Tibial artery (tissue), 4 donors: ENCODE measurements at regions not wholly inside any gene's neighbourhood (a gene's known extent, or its start where the extent isn't known, plus 50 kb on each side); places are given as distances from the start of the nearest gene placed in this dataset.
"Not testable (repeated sequence)": the region's sequence is repeated elsewhere in the genome, so short reads cannot be mapped to it uniquely, and the experiment has no call there.

ENCODE experiments used
- DNase-seq, 2 donors: peaks; one replicate each; pipeline ENCODE4 v3.0.0-alpha.2; 2019
- H3K27ac ChIP-seq, 2 donors: fragments of 200-600 bp; sonication (generic) in 1 of 2; 1 replicate in 1 of 2; 2 replicates in 1 of 2; pipeline ENCODE4 v1.5.1; 2018 to 2019; ENCODE audit warnings: mild to moderate bottlenecking in 1 of 2
- H3K27me3 ChIP-seq, 2 donors: fragments of 200-600 bp; sonication (generic) in 1 of 2; one replicate each; pipeline versions ENCODE4 v1.5.1 to v1.6.0; 2016 to 2019
- H3K36me3 ChIP-seq, 3 donors: fragments of 200-600 bp; sonication (generic) in 2 of 3; one replicate each; pipeline ENCODE4 v1.5.1; 2016 to 2019; ENCODE audit warnings: mild to moderate bottlenecking in 2 of 3
- H3K4me1 ChIP-seq, 4 donors: fragments of 200-600 bp; sonication (generic) in 2 of 4; 1 replicate in 3 of 4; 2 replicates in 1 of 4; pipeline ENCODE4 v1.5.1; 2016 to 2019
- H3K4me3 ChIP-seq, 2 donors: fragments of 200-600 bp; sonication (generic) in 1 of 2; 1 replicate in 1 of 2; 2 replicates in 1 of 2; pipeline ENCODE4 v1.5.1; 2018 to 2019; ENCODE audit warnings: mild to moderate bottlenecking in 2 of 2
- H3K9me3 ChIP-seq, 3 donors: fragments of 200-600 bp; sonication (generic) in 1 of 3; one replicate each; pipeline ENCODE4 v1.5.1; 2016 to 2019
- intact Hi-C: fragments of 100-400 bp; cut with DNase I; formaldehyde crosslinking; loops from one replicate; pipeline ENCODE4 v1.15.0; 2023; ENCODE audit warnings: low total_unique reads
- TF ChIP-seq, protein P1 (sequence below), 2 experiments: fragments of 200-600 bp in 1 of 2; fragments of 450-650 bp in 1 of 2; IDR thresholded peaks; one replicate each; pipeline ENCODE4 v1.5.1; 2017 to 2019; ENCODE audit warnings: antibody characterized with exemption in 2 of 2, mild to moderate bottlenecking in 1 of 2, moderate library complexity in 1 of 2

DNA sequence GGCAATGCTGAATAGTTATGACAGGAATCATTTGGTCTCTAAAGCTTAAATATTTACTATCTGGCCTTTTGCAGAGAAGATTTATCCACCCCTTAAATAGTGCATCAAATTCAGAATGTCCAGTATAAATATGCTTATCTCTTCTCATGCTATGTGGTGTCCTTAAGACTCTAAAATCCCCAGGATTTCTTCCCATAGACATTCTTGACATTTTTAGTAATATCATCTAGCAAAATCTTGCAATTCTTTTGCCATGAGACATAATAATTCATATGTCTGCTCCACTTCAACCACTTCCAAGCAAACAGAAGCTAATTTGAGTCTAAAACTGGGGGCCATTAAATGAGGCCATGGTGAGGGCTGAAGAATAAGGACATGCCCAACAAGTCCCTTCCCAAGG lies 1923.4 kb upstream of the CDH9 start:
- Histone ChIP-seq H3K27ac (no peak overlapping the region), H3K27me3 (no peaks in the 10 kb centered on the region), H3K36me3 (no peaks in the 10 kb centered on the region), H3K4me1 (no peaks in the 10 kb centered on the region), H3K9me3 (no peaks in the 10 kb centered on the region), H3K4me3 (no peak overlapping the region)
- TF ChIP-seq, protein P1, sequence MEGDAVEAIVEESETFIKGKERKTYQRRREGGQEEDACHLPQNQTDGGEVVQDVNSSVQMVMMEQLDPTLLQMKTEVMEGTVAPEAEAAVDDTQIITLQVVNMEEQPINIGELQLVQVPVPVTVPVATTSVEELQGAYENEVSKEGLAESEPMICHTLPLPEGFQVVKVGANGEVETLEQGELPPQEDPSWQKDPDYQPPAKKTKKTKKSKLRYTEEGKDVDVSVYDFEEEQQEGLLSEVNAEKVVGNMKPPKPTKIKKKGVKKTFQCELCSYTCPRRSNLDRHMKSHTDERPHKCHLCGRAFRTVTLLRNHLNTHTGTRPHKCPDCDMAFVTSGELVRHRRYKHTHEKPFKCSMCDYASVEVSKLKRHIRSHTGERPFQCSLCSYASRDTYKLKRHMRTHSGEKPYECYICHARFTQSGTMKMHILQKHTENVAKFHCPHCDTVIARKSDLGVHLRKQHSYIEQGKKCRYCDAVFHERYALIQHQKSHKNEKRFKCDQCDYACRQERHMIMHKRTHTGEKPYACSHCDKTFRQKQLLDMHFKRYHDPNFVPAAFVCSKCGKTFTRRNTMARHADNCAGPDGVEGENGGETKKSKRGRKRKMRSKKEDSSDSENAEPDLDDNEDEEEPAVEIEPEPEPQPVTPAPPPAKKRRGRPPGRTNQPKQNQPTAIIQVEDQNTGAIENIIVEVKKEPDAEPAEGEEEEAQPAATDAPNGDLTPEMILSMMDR (IDR thresholded peaks at IDR 0.05): no peak
- intact Hi-C loops: no loop called here
- DNase-seq: no peak

DNA sequence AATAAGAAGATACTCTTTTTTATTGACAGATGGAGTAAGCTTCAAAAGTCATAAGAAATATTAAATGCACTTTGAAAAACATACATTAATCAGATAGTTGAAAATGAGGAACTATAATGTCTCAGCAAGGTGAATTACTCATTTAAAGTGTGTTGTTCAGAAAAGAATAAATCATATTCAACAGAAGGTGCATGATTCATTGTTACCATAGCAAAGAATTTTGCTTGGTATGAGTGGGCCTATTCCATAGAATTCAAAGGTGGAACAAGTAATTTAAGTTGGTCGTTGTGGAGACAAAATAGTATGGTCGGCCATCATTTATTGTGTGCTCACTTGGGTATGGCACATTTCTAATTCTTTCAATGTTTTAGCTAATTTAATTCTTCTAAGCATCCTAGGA lies 1920.2 kb upstream of the CDH9 start:
- no peaks in the 10 kb centered on the region for H3K4me1 ChIP-seq
- H3K4me3 ChIP-seq: no peak overlapping the region
- no peak overlapping the region for H3K27ac ChIP-seq
- H3K27me3 ChIP-seq: no peaks in the 10 kb centered on the region
- intact Hi-C loops: no loop called here
- TF ChIP-seq, protein P1 (IDR thresholded peaks at IDR 0.05): no peak
- H3K36me3 ChIP-seq: no peaks in the 10 kb centered on the region
- no peaks in the 10 kb centered on the region for H3K9me3 ChIP-seq
- DNase-seq: no peak

DNA sequence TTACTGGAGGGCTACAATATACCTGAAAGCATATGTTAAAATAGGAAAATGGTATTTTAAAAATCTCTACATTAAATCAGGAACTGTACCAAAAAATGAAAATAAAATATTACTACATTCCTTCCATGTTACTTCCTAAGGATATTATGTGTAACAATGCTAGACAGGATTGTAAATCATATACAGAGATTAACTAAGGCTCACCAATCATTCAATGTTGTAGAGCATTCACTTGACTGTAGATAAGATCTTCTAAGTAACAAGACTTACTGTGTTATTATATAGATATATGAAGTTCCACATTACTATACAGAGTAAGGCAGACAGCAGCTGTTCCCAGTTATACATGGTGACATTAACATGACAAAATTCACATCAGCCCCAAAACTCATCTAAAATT lies 1919.1 kb upstream of the CDH9 start:
- no peak overlapping the region for H3K4me3 ChIP-seq
- no peaks in the 10 kb centered on the region for H3K4me1 ChIP-seq
- TF ChIP-seq, protein P1 (IDR thresholded peaks at IDR 0.05): no peak
- no peaks in the 10 kb centered on the region for H3K27me3 ChIP-seq
- intact Hi-C loops: no loop called here
- H3K9me3 ChIP-seq: no peaks in the 10 kb centered on the region
- no peaks in the 10 kb centered on the region for H3K36me3 ChIP-seq
- H3K27ac ChIP-seq: no peak overlapping the region
- no peak for DNase-seq

DNA sequence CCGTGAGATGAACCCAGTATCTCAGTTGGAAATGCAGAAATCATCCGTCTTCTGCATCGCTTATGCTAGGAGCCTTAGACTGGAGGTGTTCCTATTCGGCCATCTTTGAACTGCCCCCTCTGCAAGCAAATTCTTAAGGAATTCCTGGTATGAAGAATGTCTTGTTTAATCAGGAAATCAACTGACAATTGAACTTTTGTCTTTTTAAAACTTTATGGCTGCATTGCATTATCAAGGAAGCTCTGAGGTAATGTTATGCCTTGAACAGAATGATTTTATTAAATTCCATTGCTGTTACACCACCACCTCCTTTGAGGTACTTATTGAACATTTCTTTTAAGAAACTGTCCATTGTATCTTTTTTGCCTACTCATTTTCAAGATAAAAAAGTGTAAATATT lies 1915.7 kb upstream of the CDH9 start:
- TF ChIP-seq, protein P1 (IDR thresholded peaks at IDR 0.05): no peak
- no peaks in the 10 kb centered on the region for H3K27me3 ChIP-seq
- H3K4me1 ChIP-seq: no peaks in the 10 kb centered on the region
- no peak overlapping the region for H3K4me3 ChIP-seq
- H3K36me3 ChIP-seq: no peaks in the 10 kb centered on the region
- intact Hi-C loops: no loop called here
- H3K9me3 ChIP-seq: no peaks in the 10 kb centered on the region
- no peak for DNase-seq
- no peak overlapping the region for H3K27ac ChIP-seq

DNA sequence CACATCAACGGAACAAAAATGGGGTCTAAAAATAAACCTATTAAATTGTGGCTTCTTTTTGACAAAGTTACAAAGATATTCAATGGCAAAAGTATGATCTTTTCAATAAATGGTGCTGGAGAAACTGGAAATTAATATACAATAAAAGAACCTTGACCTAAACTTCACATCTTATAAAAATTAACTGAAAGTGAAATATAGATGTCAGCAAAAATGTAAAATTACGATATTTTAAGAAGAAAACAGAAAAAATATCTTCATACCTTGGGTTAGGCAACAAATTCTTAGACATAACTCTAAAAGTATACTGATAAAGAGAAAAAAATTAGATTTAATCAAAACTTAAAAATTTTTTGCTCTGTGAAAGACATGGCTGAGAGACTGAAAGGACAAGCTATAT lies 1909.5 kb upstream of the CDH9 start:
- H3K27ac ChIP-seq: no peak overlapping the region
- no peaks in the 10 kb centered on the region for H3K36me3 ChIP-seq
- intact Hi-C loops: no loop called here
- H3K4me1 ChIP-seq: no peaks in the 10 kb centered on the region
- H3K9me3 ChIP-seq: no peaks in the 10 kb centered on the region
- no peaks in the 10 kb centered on the region for H3K27me3 ChIP-seq
- TF ChIP-seq, protein P1 (IDR thresholded peaks at IDR 0.05): no peak
- no peak overlapping the region for H3K4me3 ChIP-seq
- no peak for DNase-seq

DNA sequence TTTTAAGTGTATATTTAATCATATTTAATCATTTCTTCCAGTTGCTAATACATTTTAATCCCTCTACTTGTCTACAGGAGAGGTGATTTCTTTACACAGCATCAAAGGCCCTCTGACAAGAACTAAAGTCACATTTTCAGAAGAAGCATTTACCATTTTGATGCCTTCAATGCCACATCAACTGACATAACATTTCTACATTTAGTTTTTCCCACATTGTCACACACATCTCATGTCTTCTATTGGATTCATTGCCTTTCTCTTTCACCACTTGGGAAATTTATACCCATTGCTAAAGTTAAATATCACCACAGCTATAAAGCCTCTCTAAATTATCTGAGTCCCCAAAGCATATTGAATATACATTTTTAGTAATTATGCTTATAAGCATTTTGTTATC lies 1907.5 kb upstream of the CDH9 start:
- no peak for DNase-seq

DNA sequence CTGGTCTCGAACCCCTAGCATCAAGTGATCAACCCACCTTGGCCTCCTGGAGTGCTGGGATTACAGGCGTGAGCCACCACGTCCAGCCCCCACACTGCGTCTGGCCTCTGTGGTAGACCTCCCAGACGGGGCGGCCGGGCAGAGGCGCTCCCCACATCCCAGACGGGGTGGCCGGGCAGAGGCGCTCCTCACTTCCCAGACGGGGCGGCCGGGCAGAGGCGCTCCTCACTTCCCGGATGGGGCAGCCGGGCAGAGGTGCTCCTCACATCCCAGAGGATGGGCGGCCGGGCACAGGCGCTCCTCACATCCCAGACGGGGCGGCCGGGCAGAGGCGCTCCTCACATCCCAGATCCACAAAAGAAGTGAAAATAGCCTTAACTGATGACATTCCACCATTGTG lies 1891.0 kb upstream of the CDH9 start:
- DNase-seq, H3K9me3 ChIP-seq, H3K27me3 ChIP-seq, H3K36me3 ChIP-seq, H3K4me1 ChIP-seq, intact Hi-C loops, H3K4me3 ChIP-seq, H3K27ac ChIP-seq: not testable (repeated sequence)

More for the DNA sequence above, 1907.5 kb upstream of the CDH9 start:
- Histone ChIP-seq H3K4me1 (no peaks in the 10 kb centered on the region), H3K36me3 (no peaks in the 10 kb centered on the region), H3K27me3 (no peaks in the 10 kb centered on the region), H3K4me3 (no peak overlapping the region), H3K9me3 (no peaks in the 10 kb centered on the region), H3K27ac (no peak overlapping the region)
- TF ChIP-seq, protein P1 (IDR thresholded peaks at IDR 0.05): no peak
- intact Hi-C loops: no loop called here

DNA sequence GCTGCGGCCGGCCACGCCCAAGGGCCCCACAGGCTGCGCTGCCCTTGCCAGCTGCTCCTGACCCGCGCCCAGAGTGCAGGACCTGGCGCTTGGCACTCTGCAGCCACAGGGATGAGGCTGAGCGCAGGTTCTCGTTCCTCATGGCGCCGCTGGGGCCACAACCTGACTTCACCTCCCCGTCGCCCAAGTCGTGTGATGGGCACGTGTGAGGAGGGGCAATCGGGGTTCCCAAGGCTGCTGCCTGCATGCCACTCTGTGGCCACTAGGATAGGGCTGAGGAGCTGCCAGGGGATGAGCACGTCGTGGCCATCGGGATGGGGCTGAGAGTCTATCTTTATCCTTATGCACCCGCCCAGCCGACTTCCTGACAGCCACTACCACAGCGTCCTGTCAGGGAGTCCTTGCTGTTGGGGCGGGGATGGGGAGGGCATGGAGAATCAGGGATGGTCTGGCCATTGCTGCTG lies 1890.0 kb upstream of the CDH9 start:
- H3K36me3 ChIP-seq, intact Hi-C loops, DNase-seq, H3K4me3 ChIP-seq, H3K27ac ChIP-seq, H3K9me3 ChIP-seq, H3K27me3 ChIP-seq, H3K4me1 ChIP-seq: not testable (repeated sequence)
